Transverse colon (tissue), 4 donors: ENCODE measurements at regions not wholly inside any gene's neighbourhood (a gene's known extent, or its start where the extent isn't known, plus 50 kb on each side); places are given as distances from the start of the nearest gene placed in this dataset.

Experiments used
- DNase-seq: peaks from one replicate; pipeline ENCODE4 v3.0.0-alpha.2; 2019
- H3K27ac ChIP-seq, 4 donors: fragments of 200-600 bp; sonication (generic); 2 replicates each; pipeline ENCODE4 v1.5.1; 2016 to 2018; ENCODE audit warnings: inconsistent platforms in 4 of 4
- H3K27me3 ChIP-seq: fragments of 200-600 bp; sonication (generic); 2 replicates; pipeline ENCODE4 v1.5.1; 2017; ENCODE audit warnings: inconsistent platforms
- H3K36me3 ChIP-seq, 4 donors: fragments of 200-600 bp; sonication (generic); 2 replicates each; pipeline ENCODE4 v1.5.1; 2017 to 2019; ENCODE audit warnings: inconsistent platforms in 4 of 4
- H3K4me1 ChIP-seq, 4 donors: fragments of 200-600 bp; sonication (generic); 2 replicates each; pipeline ENCODE4 v1.5.1; 2017 to 2020; ENCODE audit warnings: inconsistent platforms in 4 of 4
- H3K4me3 ChIP-seq, 4 donors: fragments of 200-600 bp; sonication (generic); 1 replicate in 1 of 4; 2 replicates in 3 of 4; pipeline versions ENCODE4 v1.5.1 to v1.6.1; 2017 to 2019; ENCODE audit warnings: inconsistent platforms in 4 of 4
- H3K9me3 ChIP-seq, 2 donors: fragments of 200-600 bp; sonication (generic); 2 replicates each; pipeline ENCODE4 v1.5.1; 2017 to 2019; ENCODE audit warnings: inconsistent platforms in 2 of 2
- CTCF ChIP-seq, 5 experiments: fragments of 200-600 bp in 3 of 5; fragments of 450-650 bp in 2 of 5; sonication (generic) in 3 of 5; IDR thresholded peaks; 1 replicate in 2 of 5; 2 replicates in 3 of 5; pipeline ENCODE4 v1.5.1; 2016 to 2017; ENCODE audit warnings: antibody characterized with exemption in 5 of 5, inconsistent platforms in 3 of 5, mild to moderate bottlenecking in 2 of 5, moderate library complexity in 1 of 5
- EP300 ChIP-seq: sonication (generic); formaldehyde crosslinking; IDR thresholded peaks from one replicate; pipeline ENCODE4 v1.6.1; 2017; ENCODE audit warnings: antibody characterized with exemption, low read depth
- POLR2A ChIP-seq: fragments of 450-650 bp; IDR thresholded peaks from one replicate; pipeline ENCODE4 v1.6.1; 2016; ENCODE audit warnings: antibody characterized with exemption, mild to moderate bottlenecking, moderate library complexity
- POLR2AphosphoS5 ChIP-seq, 3 donors: sonication (generic); formaldehyde crosslinking; IDR thresholded peaks; one replicate each; pipeline ENCODE4 v1.6.1; 2016; ENCODE audit warnings: antibody characterized with exemption in 3 of 3
- WGBS, 2 donors: methylation state at CpG; one replicate each; pipeline ENCODE4 v1.1.5; 2018; ENCODE audit warnings: low coverage in 1 of 2; 5-methylcytosine and 5-hydroxymethylcytosine counted together
- in situ Hi-C, 4 donors: fragments of 200-750 bp; cut with MboI; loops; one replicate each; pipeline versions ENCODE4 v1.15.0 to v1.15.1; 2017; ENCODE audit warnings: low sequenced_read_pairs in 3 of 4, low pct_ligation_motif_present in 1 of 4, low pct_unique_long_range_greater_than_20kb in 1 of 4
- intact Hi-C: fragments of 100-400 bp; cut with DNase I; formaldehyde crosslinking; loops from one replicate; pipeline ENCODE4 v1.15.1; 2023; ENCODE audit warnings: low total_unique reads

DNA sequence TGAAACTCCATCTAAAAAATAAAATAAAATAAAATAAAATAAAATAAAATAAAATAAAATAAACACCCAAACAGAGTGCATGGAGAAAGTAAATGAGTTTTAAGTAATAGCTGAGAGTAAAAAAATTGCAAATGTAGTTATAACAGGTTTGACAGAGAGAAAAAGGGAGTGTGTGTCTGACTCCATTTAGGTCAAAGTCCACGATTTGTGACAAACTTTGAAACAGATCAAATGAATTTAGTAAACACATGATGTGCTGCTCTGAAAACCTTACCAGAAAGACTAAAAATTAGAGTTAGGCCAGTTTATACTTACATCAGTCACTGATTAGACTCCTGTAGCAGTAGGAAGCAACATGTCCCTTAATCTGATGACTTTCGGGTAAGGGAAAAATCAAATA, 346.6 kb downstream of the PARP8 start:
- no peaks in the 10 kb centered on the region for H3K27me3 ChIP-seq

GRCh38 chr5:51018423-51018822, 352.0 kb downstream of the PARP8 start:
- H3K4me1 ChIP-seq, result no peaks in the 10 kb centered on the region
- H3K36me3 ChIP-seq, result no peaks in the 10 kb centered on the region
- WGBS, 2 donors, result 93 to 100% methylated on average over 2 of the region's 2 CpGs
- intact Hi-C loops, result no loop called here
- no peaks in the 10 kb centered on the region for H3K9me3 ChIP-seq
- in situ Hi-C loops, result no loop called here
- H3K27ac ChIP-seq, result no peak overlapping the region
- H3K4me3 ChIP-seq, result no peak overlapping the region
- H3K27me3 ChIP-seq, result no peaks in the 10 kb centered on the region
- TF ChIP-seq EP300 (no peak), POLR2A (no peak), CTCF (IDR thresholded peaks at IDR 0.05) (no peak), POLR2AphosphoS5 (IDR thresholded peaks at IDR 0.05) (no peak)
- no peak for DNase-seq

More for the DNA sequence above, 346.6 kb downstream of the PARP8 start:
- Histone ChIP-seq H3K36me3 (no peaks in the 10 kb centered on the region), H3K27ac (no peak overlapping the region), H3K4me3 (no peak overlapping the region), H3K9me3 (no peaks in the 10 kb centered on the region), H3K4me1 (no peaks in the 10 kb centered on the region)
- no peak for TF ChIP-seq EP300
- no peak for TF ChIP-seq POLR2AphosphoS5 (IDR thresholded peaks at IDR 0.05)
- TF ChIP-seq CTCF (IDR thresholded peaks at IDR 0.05), result no peak
- no peak for TF ChIP-seq POLR2A
- in situ Hi-C loops (no loop called here), intact Hi-C loops (no loop called here)
- 56 to 72% methylated on average over 2 of the region's 2 CpGs for WGBS, 2 donors
- no peak for DNase-seq

DNA sequence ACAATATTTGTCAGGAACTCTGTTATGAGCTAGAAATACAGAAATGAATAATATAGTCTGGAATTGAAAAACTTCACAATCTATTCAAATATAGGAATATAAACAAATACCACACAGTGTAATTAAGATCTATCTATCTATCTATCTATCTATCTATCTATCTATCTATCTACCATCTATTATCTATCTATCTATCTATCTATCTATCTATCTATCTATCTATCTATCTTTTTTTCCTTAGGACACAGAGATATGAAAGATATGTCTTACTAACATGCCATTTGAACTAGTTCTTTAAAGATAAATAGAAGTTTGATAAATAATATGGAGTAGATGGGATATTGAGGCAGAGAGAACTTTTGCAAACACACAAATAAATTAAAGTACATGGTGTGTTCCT, 357.8 kb downstream of the PARP8 start:
- DNase-seq, result no peak
- no peaks in the 10 kb centered on the region for H3K4me1 ChIP-seq
- in situ Hi-C loops, result no loop called here
- H3K27me3 ChIP-seq, result no peaks in the 10 kb centered on the region
- H3K4me3 ChIP-seq, result no peak overlapping the region
- no peaks in the 10 kb centered on the region for H3K9me3 ChIP-seq
- TF ChIP-seq EP300 (no peak), POLR2A (no peak), CTCF (IDR thresholded peaks at IDR 0.05) (no peak), POLR2AphosphoS5 (IDR thresholded peaks at IDR 0.05) (no peak)
- H3K27ac ChIP-seq, result no peak overlapping the region
- H3K36me3 ChIP-seq, result no peaks in the 10 kb centered on the region
- intact Hi-C loops, result no loop called here

- H3K27me3 ChIP-seq, result no peaks in the 10 kb centered on the region
Measured at GRCh38 chr5:51027271-51027670, 356.0 kb upstream of the ISL1 start.

More at GRCh38 chr5:51027271-51027670, 356.0 kb upstream of the ISL1 start:
- Histone ChIP-seq H3K36me3 (no peaks in the 10 kb centered on the region), H3K4me1 (no peaks in the 10 kb centered on the region), H3K4me3 (no peak overlapping the region), H3K27ac (no peak overlapping the region), H3K9me3 (no peaks in the 10 kb centered on the region)
- TF ChIP-seq POLR2AphosphoS5 (IDR thresholded peaks at IDR 0.05) (no peak), CTCF (IDR thresholded peaks at IDR 0.05) (no peak), EP300 (no peak), POLR2A (no peak)
- in situ Hi-C loops, result no loop called here
- WGBS, 2 donors, result 18 to 21% methylated on average over 1 of the region's 1 CpG
- no peak for DNase-seq
- intact Hi-C loops, result no loop called here
